Smooth muscle cell (in vitro differentiated cells): ENCODE measurements at regions not wholly inside any gene's neighbourhood (a gene's known extent, or its start where the extent isn't known, plus 50 kb on each side); places are given as distances from the start of the nearest gene placed in this dataset.

Source experiments
- DNase-seq: peaks from one replicate; lab custom pipeline; 2025; ENCODE audit not compliant: unreplicated experiment; lab: John Stamatoyannopoulos, UW
- H2AFZ ChIP-seq: fragments of 200-600 bp; sonication (generic); 2 replicates; pipeline ENCODE4 v1.6.0; 2016; ENCODE audit warnings: antibody characterized with exemption, low read depth, mild to moderate bottlenecking
- H3F3A ChIP-seq: fragments of 200-600 bp; sonication (generic); 2 replicates; pipeline ENCODE4 v1.6.0; 2017; ENCODE audit warnings: antibody characterized with exemption, low read depth
- H3K27ac ChIP-seq: fragments of 200-600 bp; sonication (generic); 2 replicates; pipeline ENCODE4 v1.5.1; 2016; ENCODE audit warnings: low read depth, mild to moderate bottlenecking
- H3K27me3 ChIP-seq: fragments of 200-600 bp; sonication (generic); 2 replicates; pipeline ENCODE4 v1.6.1; 2016; ENCODE audit warnings: low read depth, mild to moderate bottlenecking
- H3K36me3 ChIP-seq: fragments of 200-600 bp; sonication (generic); 2 replicates; pipeline ENCODE4 v1.5.1; 2016; ENCODE audit warnings: low read depth
- H3K4me1 ChIP-seq: fragments of 200-600 bp; sonication (generic); 2 replicates; pipeline ENCODE4 v1.5.1; 2016; ENCODE audit warnings: low read depth
- H3K4me2 ChIP-seq: fragments of 200-600 bp; sonication (generic); 2 replicates; pipeline ENCODE4 v1.6.0; 2016; ENCODE audit warnings: mild to moderate bottlenecking
- H3K4me3 ChIP-seq: fragments of 200-600 bp; sonication (generic); 2 replicates; pipeline ENCODE4 v1.5.1; 2016; ENCODE audit warnings: mild to moderate bottlenecking
- H3K79me2 ChIP-seq: fragments of 200-600 bp; sonication (generic); 2 replicates; pipeline ENCODE4 v1.6.0; 2016; ENCODE audit warnings: low read depth, mild to moderate bottlenecking
- H3K9ac ChIP-seq: fragments of 200-600 bp; sonication (generic); 2 replicates; pipeline ENCODE4 v1.6.0; 2016; ENCODE audit warnings: low read depth
- H3K9me3 ChIP-seq: fragments of 200-600 bp; sonication (generic); replicated peaks from 2 replicates; pipeline ENCODE4 v1.5.1; 2016; ENCODE audit warnings: low read depth
- H4K20me1 ChIP-seq: fragments of 200-600 bp; sonication (generic); 2 replicates; pipeline ENCODE4 v1.6.0; 2016; ENCODE audit warnings: low read depth
- CTCF ChIP-seq: fragments of 200-600 bp; sonication (generic); IDR thresholded peaks from 2 replicates; pipeline ENCODE4 v1.5.1; 2017; ENCODE audit warnings: borderline replicate concordance, mild to moderate bottlenecking, antibody characterized with exemption; ENCODE audit not compliant: insufficient read depth, poor library complexity, severe bottlenecking
- WGBS: methylation state at CpG from one replicate; pipeline ENCODE4 v1.1.7; 2016; ENCODE audit warnings: low lambda C conversion rate; 5-methylcytosine and 5-hydroxymethylcytosine counted together

GRCh38 chr6:3962291-3963280 is 113.4 kb downstream of the FAM50B start:
- 81% methylated on average over 7 of the region's 7 CpGs for WGBS
- H3K4me1 ChIP-seq = no peaks in the 10 kb centered on the region
- no peak overlapping the region for H2AFZ ChIP-seq
- no peak overlapping the region for H3K27ac ChIP-seq
- H3K4me3 ChIP-seq = no peak overlapping the region
- no peaks in the 10 kb centered on the region for H3K9me3 ChIP-seq
- no peaks in the 10 kb centered on the region for H3K79me2 ChIP-seq
- H3K27me3 ChIP-seq = no peaks in the 10 kb centered on the region
- DNase-seq = no peak
- H3F3A ChIP-seq = no peaks in the 10 kb centered on the region
- H4K20me1 ChIP-seq = no peaks in the 10 kb centered on the region
- H3K4me2 ChIP-seq = no peak overlapping the region
- TF ChIP-seq CTCF = no peak
- H3K36me3 ChIP-seq = no peaks in the 10 kb centered on the region
- no peak overlapping the region for H3K9ac ChIP-seq

- 93% methylated on average over 4 of the region's 4 CpGs for WGBS
- no peaks in the 10 kb centered on the region for H3K4me1 ChIP-seq
- H3K4me3 ChIP-seq = no peak overlapping the region
- H2AFZ ChIP-seq = no peak overlapping the region
- no peaks in the 10 kb centered on the region for H3F3A ChIP-seq
- TF ChIP-seq CTCF = no peak
- H3K27ac ChIP-seq = no peak overlapping the region
- no peak for DNase-seq
- no peaks in the 10 kb centered on the region for H3K79me2 ChIP-seq
- H3K27me3 ChIP-seq = no peaks in the 10 kb centered on the region
- H3K9ac ChIP-seq = no peak overlapping the region
- no peaks in the 10 kb centered on the region for H3K36me3 ChIP-seq
- H4K20me1 ChIP-seq = no peaks in the 10 kb centered on the region
- no peaks in the 10 kb centered on the region for H3K9me3 ChIP-seq
- no peak overlapping the region for H3K4me2 ChIP-seq
Measured at GRCh38 chr6:3963426-3963825, 114.3 kb downstream of the FAM50B start.

- Histone ChIP-seq H3K4me2 (no peak overlapping the region), H3K27me3 (no peaks in the 10 kb centered on the region), H2AFZ (no peak overlapping the region), H4K20me1 (no peaks in the 10 kb centered on the region), H3K4me3 (no peak overlapping the region), H3K79me2 (no peaks in the 10 kb centered on the region), H3K9me3 (no peaks in the 10 kb centered on the region), H3K9ac (no peak overlapping the region), H3K27ac (no peak overlapping the region), H3K36me3 (no peaks in the 10 kb centered on the region), H3F3A (no peaks in the 10 kb centered on the region), H3K4me1 (no peaks in the 10 kb centered on the region)
- no peak for DNase-seq
- no peak for TF ChIP-seq CTCF
- WGBS = 92% methylated on average over 12 of the region's 12 CpGs
Measured at GRCh38 chr6:3965071-3965718, 113.7 kb downstream of the FAM217A start.
